ENCODE measurements at regions not wholly inside any gene's neighbourhood (a gene's known extent, or its start where the extent isn't known, plus 50 kb on each side); places are given as distances from the start of the nearest gene placed in this dataset.

GRCh38 chr7:68109299-68109698 is 1112.7 kb downstream of the TYW1 start:
- TF ChIP-seq, protein P1, sequence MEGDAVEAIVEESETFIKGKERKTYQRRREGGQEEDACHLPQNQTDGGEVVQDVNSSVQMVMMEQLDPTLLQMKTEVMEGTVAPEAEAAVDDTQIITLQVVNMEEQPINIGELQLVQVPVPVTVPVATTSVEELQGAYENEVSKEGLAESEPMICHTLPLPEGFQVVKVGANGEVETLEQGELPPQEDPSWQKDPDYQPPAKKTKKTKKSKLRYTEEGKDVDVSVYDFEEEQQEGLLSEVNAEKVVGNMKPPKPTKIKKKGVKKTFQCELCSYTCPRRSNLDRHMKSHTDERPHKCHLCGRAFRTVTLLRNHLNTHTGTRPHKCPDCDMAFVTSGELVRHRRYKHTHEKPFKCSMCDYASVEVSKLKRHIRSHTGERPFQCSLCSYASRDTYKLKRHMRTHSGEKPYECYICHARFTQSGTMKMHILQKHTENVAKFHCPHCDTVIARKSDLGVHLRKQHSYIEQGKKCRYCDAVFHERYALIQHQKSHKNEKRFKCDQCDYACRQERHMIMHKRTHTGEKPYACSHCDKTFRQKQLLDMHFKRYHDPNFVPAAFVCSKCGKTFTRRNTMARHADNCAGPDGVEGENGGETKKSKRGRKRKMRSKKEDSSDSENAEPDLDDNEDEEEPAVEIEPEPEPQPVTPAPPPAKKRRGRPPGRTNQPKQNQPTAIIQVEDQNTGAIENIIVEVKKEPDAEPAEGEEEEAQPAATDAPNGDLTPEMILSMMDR (IDR thresholded peaks at IDR 0.05; ENCODE audit: borderline replicate concordance, extremely low read depth, low read length, poor library complexity, severe bottlenecking): no peak
- TF ChIP-seq EZH2 (IDR thresholded peaks at IDR 0.05; ENCODE audit: borderline replicate concordance, low read depth, low read length, severe bottlenecking): no peak

All from DND-41 (cell line).